SK-N-MC (cell line): ENCODE measurements at regions not wholly inside any gene's neighbourhood (a gene's known extent, or its start where the extent isn't known, plus 50 kb on each side); places are given as distances from the start of the nearest gene placed in this dataset.

Source experiments
- EZH2 ChIP-seq: fragments of 200-600 bp; sonication (generic); IDR thresholded peaks from one replicate; pipeline ENCODE4 v1.6.1; 2017; ENCODE audit warnings: antibody characterized with exemption
- POLR2AphosphoS5 ChIP-seq: IDR thresholded peaks from 2 replicates; pipeline ENCODE4 v1.6.1; 2012; ENCODE audit warnings: mild to moderate bottlenecking, low read depth, low read length, borderline replicate concordance

- TF ChIP-seq POLR2AphosphoS5, result no peak
- no peak for TF ChIP-seq EZH2
Observed at GRCh38 chr2:191607096-191607495, 70.8 kb upstream of the NABP1 start.
